COLO668 (cell line): ENCODE measurements at regions not wholly inside any gene's neighbourhood (a gene's known extent, or its start where the extent isn't known, plus 50 kb on each side); places are given as distances from the start of the nearest gene placed in this dataset.
A peak's percentile ranks its signal among the peaks of the same experiment; 100 is the strongest.
"Not testable (repeated sequence)": the region's sequence is repeated elsewhere in the genome, so short reads cannot be mapped to it uniquely, and the experiment has no call there.

Source experiments
- DNase-seq: peaks from one replicate; lab custom pipeline; 2025; ENCODE audit not compliant: unreplicated experiment; lab: John Stamatoyannopoulos, UW

GRCh38 chr2:37802211-37802752 lies 122.8 kb upstream of the RMDN2 start:
- DNase-seq: peak; percentile 20

DNA sequence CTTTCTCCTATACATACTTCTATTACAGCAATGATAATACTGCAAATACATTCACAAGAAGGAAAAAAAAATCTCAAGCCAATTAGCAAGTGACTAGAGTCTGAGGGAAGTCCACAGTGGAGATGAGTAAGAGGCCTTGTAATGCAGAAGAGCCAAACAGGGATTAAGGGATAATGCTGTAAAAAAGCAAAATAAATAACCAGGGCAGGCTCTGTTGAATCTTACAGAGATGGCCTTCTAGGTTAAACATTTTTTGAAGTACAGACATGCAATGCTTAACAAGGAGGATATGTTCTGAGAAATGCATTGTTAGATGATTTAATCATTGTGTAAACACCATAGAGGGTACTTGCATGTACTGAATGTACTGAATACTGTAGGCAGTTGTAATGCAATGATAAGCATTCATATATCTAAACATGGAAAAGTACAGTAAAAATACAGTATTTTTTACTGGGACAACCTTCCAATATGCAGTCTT lies 122.1 kb upstream of the RMDN2 start:
- DNase-seq: no peak

- not testable (repeated sequence) for DNase-seq
Measured at GRCh38 chr2:37806004-37806403, 119.1 kb upstream of the RMDN2 start.

GRCh38 chr2:37809525-37809924 lies 115.6 kb upstream of the RMDN2 start:
- peak; percentile 27 for DNase-seq

DNA sequence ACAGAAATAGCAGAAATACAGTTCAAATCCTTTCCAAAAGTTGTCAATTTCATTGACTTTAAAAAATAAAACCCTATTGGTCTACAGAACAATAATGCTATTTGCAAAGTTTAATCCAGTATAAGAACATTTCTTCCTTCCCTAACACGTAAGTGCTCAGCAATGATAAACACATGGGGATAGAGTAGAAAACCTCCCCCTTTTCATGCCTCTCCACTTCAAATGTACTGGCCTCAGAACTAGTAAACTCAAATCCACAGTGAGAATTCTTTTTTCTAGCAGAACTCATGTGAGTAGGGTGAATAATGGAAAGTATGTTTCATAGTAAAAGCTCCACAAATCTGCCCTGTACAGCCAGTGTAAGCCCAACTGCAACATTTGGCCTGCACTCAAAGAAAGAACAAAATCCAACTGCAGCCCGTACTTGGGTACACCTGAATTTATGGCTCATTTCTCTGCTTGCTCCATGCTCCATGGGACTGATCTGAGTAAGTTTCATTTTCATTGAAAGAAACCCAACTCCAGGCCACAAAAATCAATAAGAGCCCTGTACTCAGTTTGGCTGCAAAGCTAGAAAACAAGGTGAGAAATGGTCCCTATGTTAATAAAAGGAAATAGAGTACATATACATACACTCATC lies 115.0 kb upstream of the RMDN2 start:
- no peak for DNase-seq

DNA sequence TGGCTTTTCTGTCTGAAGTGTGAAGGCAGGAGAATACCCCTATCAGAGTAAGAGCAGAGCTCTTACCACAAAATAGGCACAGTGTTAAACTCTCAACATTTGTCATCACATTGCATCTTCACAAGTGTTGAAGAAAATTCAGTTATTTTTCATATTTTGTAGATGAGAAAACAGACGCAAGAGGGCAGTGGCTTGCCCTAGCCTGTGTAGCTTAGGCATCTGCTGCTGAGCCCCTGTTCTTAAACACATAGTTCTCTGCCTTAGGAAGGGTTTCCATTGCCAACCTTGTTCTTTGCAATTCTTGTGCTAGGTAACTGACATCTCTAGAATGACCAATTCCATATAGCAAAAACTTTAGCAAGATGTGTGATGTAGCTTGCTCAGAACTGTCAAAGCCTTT lies 112.7 kb upstream of the RMDN2 start:
- DNase-seq: no peak

- no peak for DNase-seq
Measured at GRCh38 chr2:37812941-37813730, 112.0 kb upstream of the RMDN2 start.

DNA sequence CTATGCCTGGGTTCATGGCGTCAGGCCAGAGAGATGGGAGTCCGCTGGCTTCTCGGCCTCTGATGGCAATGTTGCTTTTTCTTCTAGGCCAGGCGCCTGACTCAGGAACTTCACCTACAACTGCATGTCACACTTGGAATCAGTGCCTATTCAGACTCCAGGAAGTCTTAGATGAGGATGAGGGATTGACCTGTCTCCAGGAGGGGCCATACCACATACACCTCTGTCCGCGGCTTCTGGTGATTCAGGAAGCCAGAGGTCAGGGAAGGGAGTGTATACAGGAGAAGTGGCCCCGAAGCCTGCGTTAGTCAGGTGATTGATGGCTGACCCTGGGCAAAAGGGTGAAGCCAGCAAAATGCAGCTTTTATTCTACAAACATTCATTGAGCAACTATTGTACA lies 109.1 kb upstream of the RMDN2 start:
- DNase-seq: no peak

- DNase-seq: no peak
Measured at GRCh38 chr2:37816686-37817085, 108.4 kb upstream of the RMDN2 start.

- DNase-seq: no peak
Measured at GRCh38 chr2:37819186-37819585, 105.9 kb upstream of the RMDN2 start.

DNA sequence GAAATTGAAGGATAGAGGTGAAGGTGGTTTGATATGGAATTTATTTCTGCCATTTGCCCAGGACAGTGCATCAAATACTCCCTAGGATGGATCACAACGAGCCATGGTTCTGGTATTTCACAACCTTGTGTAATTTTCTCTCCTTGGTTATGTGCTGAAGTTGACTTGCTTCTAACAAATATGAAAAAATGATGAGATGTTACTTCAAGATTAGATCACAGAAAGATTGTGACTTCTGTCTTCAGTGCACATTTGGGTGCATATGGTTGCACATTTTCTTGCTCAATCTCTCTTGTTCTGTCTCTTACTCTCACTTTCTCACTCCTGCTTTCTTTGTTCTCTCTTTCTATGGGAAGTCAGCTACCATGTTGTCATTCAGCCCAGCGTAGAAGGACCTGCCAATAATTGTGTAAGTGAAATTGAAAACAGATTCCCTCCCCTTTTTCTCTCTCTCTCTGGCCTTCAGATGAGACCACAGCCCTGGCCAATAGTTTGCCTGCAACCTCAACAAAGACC lies 104.6 kb upstream of the RMDN2 start:
- DNase-seq: no peak

DNA sequence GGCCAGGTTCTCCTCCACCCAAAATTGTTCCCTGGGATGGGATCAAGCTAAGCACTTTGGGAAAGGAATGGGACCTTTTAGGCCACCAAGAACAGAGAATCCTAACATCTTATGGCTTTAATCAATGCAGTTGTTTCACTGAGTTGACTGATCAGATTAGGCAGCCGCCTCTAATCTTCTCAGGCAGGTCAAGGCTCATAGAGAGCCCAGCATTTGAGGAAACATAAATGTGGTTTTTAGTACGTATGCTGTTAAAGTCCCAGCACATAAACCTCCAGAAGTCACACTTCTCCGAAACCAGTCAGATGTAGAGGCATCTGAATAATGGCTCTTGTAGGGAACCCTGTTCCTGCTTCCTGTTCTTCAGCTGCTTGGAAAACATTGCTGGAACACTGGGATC lies 99.5 kb upstream of the RMDN2 start:
- no peak for DNase-seq

DNA sequence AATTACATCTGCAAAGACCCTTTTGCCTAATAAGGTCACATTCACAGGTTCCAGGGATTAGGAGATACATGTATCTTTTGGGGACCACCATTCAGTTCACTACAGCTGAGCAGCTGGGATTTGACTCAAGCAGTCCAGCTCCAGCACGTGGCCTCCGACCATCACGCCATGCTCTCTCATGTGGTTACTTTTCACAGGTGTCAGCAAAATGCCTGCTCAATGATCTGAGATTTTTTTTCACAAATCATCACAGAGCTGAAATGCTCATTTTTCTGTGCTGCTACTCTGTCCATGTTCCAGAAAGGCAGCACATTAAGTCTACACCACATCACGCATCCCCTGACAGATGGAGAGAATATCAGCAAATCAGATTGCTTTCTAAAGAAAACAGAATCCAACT lies 98.5 kb upstream of the RMDN2 start:
- DNase-seq: no peak

- no peak for DNase-seq
Measured at GRCh38 chr2:37827455-37827854, 97.6 kb upstream of the RMDN2 start.

GRCh38 chr2:37827911-37828511 lies 97.1 kb upstream of the RMDN2 start:
- no peak for DNase-seq

- no peak for DNase-seq
Measured at GRCh38 chr2:37829202-37829601, 95.9 kb upstream of the RMDN2 start.

GRCh38 chr2:37829616-37830395 lies 95.3 kb upstream of the RMDN2 start:
- DNase-seq: no peak

DNA sequence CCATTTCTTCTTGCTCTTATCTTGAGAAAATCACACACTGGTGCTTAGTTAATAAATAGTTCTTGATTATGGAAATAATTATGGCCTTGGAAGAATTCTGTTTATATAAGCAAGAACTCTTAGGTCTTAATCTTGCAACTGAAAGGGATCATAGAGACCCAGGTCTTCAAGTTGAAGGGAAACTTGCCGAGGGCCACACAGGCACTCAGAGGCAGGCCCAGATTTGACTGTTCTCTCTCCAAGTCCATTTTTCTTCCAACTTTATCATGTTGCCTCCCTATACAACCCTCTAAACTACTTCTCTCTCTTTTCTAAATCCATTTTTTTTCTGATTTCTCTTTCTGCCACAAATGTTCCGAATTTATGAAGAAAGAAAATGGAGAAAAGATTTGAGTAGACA lies 94.5 kb upstream of the RMDN2 start:
- DNase-seq: no peak

- no peak for DNase-seq
Measured at GRCh38 chr2:37831081-37831780, 93.9 kb upstream of the RMDN2 start.

GRCh38 chr2:37832590-37833197 lies 92.4 kb upstream of the RMDN2 start:
- peak; percentile 89 for DNase-seq
